Activated B cell treated with CpG ODN at 0.5 μM for 24 hours (primary cell): ENCODE measurements at regions not wholly inside any gene's neighbourhood (a gene's known extent, or its start where the extent isn't known, plus 50 kb on each side); places are given as distances from the start of the nearest gene placed in this dataset.

Experiments
- ATAC-seq: fragments of 200-7000 bp; cut with Tn5 transposase; one replicate; pipeline ENCODE4 v1.10.0; 2021; ENCODE audit warnings: low read depth, mild to moderate bottlenecking, moderate library complexity
- CTCF ChIA-PET: fragments of 350-600 bp; sonication (Branson Sonifier 250); formaldehyde crosslinking; loops from one replicate; lab custom pipeline; 2021; ENCODE audit warnings: antibody characterized with exemption; lab: Charles Lee
- POLR2A ChIA-PET: fragments of 350-600 bp; sonication (Branson Sonifier 250); formaldehyde crosslinking; loops from one replicate; lab custom pipeline; 2021; ENCODE audit warnings: antibody characterized with exemption; lab: Charles Lee
- DNase-seq: peaks from one replicate; pipeline ENCODE4 v3.0.0; 2022
- H3K27ac Mint-ChIP-seq: one replicate; pipeline ENCODE4 v1.8.0; 2020; ENCODE audit warnings: mixed read lengths
- H3K27me3 Mint-ChIP-seq: one replicate; pipeline ENCODE4 v1.8.0; 2021; ENCODE audit warnings: mixed read lengths
- H3K36me3 Mint-ChIP-seq: one replicate; pipeline ENCODE4 v1.8.0; 2021; ENCODE audit warnings: low read depth, mixed read lengths
- H3K4me1 Mint-ChIP-seq: one replicate; pipeline ENCODE4 v1.8.0; 2021; ENCODE audit warnings: mixed read lengths
- H3K4me3 Mint-ChIP-seq: one replicate; pipeline ENCODE4 v1.8.0; 2020; ENCODE audit warnings: mild to moderate bottlenecking, mixed read lengths
- H3K9me3 Mint-ChIP-seq: one replicate; pipeline ENCODE4 v1.8.0; 2020; ENCODE audit warnings: mixed read lengths
- intact Hi-C: fragments of 100-400 bp; cut with micrococcal nuclease; formaldehyde crosslinking; loops from one replicate; pipeline ENCODE4 v1.15.1; 2024
- TF ChIP-seq, protein P1 (sequence below): fragments of 200-600 bp; IDR thresholded peaks from one replicate; pipeline ENCODE4 v1.8.0; 2022; ENCODE audit warnings: antibody characterized with exemption, mild to moderate bottlenecking

GRCh38 chr11:103716363-103716762 is 320.1 kb upstream of the DDI1 start:
- ChIA-PET CTCF (no interaction called here), POLR2A (no interaction called here)
- Mint-ChIP-seq H3K27ac (no peak overlapping the region), H3K9me3 (no peaks in the 10 kb centered on the region), H3K27me3 (peaks cover 6% of the 10 kb centered on the region), H3K4me1 (no peaks in the 10 kb centered on the region), H3K4me3 (no peak overlapping the region), H3K36me3 (no peaks in the 10 kb centered on the region)
- intact Hi-C loops, result no loop called here
- DNase-seq (no peak), ATAC-seq (no peak)
- TF ChIP-seq, protein P1, sequence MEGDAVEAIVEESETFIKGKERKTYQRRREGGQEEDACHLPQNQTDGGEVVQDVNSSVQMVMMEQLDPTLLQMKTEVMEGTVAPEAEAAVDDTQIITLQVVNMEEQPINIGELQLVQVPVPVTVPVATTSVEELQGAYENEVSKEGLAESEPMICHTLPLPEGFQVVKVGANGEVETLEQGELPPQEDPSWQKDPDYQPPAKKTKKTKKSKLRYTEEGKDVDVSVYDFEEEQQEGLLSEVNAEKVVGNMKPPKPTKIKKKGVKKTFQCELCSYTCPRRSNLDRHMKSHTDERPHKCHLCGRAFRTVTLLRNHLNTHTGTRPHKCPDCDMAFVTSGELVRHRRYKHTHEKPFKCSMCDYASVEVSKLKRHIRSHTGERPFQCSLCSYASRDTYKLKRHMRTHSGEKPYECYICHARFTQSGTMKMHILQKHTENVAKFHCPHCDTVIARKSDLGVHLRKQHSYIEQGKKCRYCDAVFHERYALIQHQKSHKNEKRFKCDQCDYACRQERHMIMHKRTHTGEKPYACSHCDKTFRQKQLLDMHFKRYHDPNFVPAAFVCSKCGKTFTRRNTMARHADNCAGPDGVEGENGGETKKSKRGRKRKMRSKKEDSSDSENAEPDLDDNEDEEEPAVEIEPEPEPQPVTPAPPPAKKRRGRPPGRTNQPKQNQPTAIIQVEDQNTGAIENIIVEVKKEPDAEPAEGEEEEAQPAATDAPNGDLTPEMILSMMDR, result no peak

DNA sequence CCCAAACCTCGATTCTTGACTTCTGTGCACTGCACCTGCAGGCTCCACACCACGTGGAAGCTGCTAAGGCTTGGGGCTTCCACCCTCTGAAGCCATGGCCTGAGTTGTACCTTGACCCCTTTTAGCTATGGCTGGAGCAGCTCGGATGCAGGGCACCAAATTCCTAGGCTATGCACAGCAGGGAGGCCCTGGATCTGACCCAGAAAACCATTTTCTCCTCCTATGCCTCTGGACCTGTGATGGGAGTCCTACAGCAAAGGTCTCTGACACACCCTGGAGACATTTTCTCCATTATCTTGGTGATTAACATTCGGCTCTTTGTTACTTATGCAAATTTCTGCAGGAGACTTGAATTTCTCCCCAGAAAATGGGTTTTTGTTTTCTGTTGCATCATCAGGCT is 309.2 kb upstream of the DDI1 start:
- CTCF ChIA-PET, result no interaction called here

DNA sequence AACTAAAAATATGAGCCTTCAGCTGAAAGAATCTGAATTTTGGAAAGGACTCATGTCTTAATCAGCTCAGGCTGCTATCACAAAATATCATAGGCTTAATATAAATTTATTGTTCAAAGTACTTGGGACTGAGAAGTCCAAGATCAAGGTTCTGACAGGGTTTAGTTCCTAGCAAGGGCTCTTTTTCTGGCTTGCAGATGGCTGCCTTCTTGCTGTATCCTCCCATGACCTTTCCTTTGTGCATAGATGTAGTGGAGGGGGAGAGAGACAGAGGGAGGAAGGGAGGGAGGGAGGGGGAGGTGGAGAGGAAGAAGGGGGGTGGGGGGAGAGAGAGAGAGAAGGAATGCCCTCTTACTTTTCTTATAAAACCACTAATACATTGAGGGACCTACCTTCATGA is 306.8 kb upstream of the DDI1 start:
- ChIA-PET POLR2A (no interaction called here), CTCF (no interaction called here)

More for the DNA sequence above, 309.2 kb upstream of the DDI1 start:
- no peak for ATAC-seq
- no peak overlapping the region for H3K27ac Mint-ChIP-seq
- H3K36me3 Mint-ChIP-seq, result no peaks in the 10 kb centered on the region
- peaks cover 21% of the 10 kb centered on the region for H3K9me3 Mint-ChIP-seq
- H3K4me1 Mint-ChIP-seq, result no peaks in the 10 kb centered on the region
- DNase-seq, result no peak
- no peaks in the 10 kb centered on the region for H3K27me3 Mint-ChIP-seq
- POLR2A ChIA-PET, result no interaction called here
- intact Hi-C loops, result no loop called here
- TF ChIP-seq, protein P1, result no peak
- no peak overlapping the region for H3K4me3 Mint-ChIP-seq

GRCh38 chr11:103730131-103730940 is 306.1 kb upstream of the DDI1 start:
- H3K27ac Mint-ChIP-seq, result no peak overlapping the region
- no peak overlapping the region for H3K4me3 Mint-ChIP-seq
- TF ChIP-seq, protein P1, result no peak

More for the DNA sequence above, 306.8 kb upstream of the DDI1 start:
- Mint-ChIP-seq H3K4me1 (no peaks in the 10 kb centered on the region), H3K36me3 (no peaks in the 10 kb centered on the region), H3K4me3 (no peak overlapping the region), H3K9me3 (peaks cover 19% of the 10 kb centered on the region), H3K27me3 (no peaks in the 10 kb centered on the region), H3K27ac (no peak overlapping the region)
- DNase-seq (no peak), ATAC-seq (no peak)
- TF ChIP-seq, protein P1, result no peak
- intact Hi-C loops, result no loop called here

GRCh38 chr11:103731670-103732069 is 304.8 kb upstream of the DDI1 start:
- Mint-ChIP-seq H3K4me1 (no peaks in the 10 kb centered on the region), H3K27me3 (no peaks in the 10 kb centered on the region), H3K4me3 (no peak overlapping the region), H3K27ac (no peak overlapping the region), H3K36me3 (no peaks in the 10 kb centered on the region), H3K9me3 (peaks cover 7% of the 10 kb centered on the region)
- ChIA-PET POLR2A (no interaction called here), CTCF (no interaction called here)
- TF ChIP-seq, protein P1, result no peak
- intact Hi-C loops, result no loop called here
- DNase-seq (no peak), ATAC-seq (no peak)

More at GRCh38 chr11:103730131-103730940, 306.1 kb upstream of the DDI1 start:
- intact Hi-C loops, result no loop called here
- DNase-seq (no peak), ATAC-seq (no peak)
- Mint-ChIP-seq H3K9me3 (peaks cover 14% of the 10 kb centered on the region), H3K27me3 (no peaks in the 10 kb centered on the region), H3K4me1 (no peaks in the 10 kb centered on the region), H3K36me3 (no peaks in the 10 kb centered on the region)
- ChIA-PET POLR2A (no interaction called here), CTCF (no interaction called here)
